CMK (cell line): ENCODE measurements at regions not wholly inside any gene's neighbourhood (a gene's known extent, or its start where the extent isn't known, plus 50 kb on each side); places are given as distances from the start of the nearest gene placed in this dataset.

Source experiments
- DNase-seq: peaks from one replicate; pipeline ENCODE4 v3.0.0-alpha.2; 2010; ENCODE audit warnings: low read depth

DNA sequence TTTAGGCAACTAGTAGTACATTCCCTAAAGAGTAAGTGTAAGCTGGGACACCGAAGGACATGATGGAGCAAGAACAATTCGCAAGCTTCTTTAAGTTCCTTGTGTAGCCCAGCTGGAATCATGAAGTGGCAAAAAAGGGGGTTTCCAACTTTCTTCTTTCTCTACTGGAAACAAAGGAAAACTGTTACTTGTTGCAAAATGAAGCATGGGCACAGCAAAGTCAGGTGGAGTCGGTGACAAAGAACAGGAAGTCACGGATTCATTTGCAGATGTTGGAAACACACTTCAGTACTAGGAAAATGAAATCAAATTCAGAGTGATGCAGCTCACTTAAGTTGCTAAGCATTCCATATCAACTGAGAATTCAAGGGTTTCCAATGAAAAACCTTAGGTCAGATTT is 706.9 kb upstream of the STXBP6 start:
- no peak for DNase-seq

DNA sequence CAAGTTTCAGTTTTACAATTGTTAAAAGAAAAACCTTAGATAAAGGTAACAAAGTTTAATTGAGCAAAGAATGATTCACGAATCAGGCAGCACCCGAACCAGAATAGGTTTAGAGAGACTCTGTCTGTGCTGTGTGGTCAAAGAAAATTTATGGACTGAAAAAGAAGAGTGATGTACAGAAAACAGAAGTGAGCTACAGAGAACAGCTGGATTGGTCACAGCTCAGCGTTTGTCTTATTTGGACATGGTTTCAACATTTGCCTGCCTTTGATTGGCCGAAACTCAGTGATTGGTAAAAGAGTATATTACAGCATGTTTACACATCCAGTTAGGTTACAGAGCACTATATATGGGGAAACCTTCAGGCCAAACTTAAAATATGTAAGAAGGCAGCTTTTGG is 703.2 kb upstream of the STXBP6 start:
- DNase-seq, result no peak

DNA sequence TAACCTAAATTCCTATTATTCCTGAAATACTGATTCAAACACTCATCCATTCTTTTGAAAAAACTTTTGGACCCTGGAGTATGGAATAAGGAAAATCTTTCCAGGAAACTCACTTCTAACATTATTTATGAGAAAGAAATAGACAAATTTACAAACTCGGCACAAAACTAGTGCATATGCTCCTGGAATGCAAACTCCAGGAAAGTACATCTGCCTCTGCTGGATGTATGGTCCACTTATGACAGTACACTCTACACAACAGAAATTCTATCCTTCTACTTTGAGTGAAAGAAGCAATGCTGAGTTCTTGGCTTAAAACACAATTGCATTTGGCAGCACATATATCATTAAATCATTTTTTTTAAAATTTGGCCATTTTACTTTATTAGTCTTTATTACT is 700.5 kb upstream of the STXBP6 start:
- no peak for DNase-seq
